Activated CD4-positive, alpha-beta T cell treated with anti-CD3 and anti-CD28 coated beads, Interleukin-2, amount 50 U/mL, for 48 hours (primary cell): ENCODE measurements at regions not wholly inside any gene's neighbourhood (a gene's known extent, or its start where the extent isn't known, plus 50 kb on each side); places are given as distances from the start of the nearest gene placed in this dataset.

ENCODE experiments used
- DNase-seq, 2 experiments: peaks; one replicate each; pipeline ENCODE4 v3.0.0-alpha.2; 2020

DNA sequence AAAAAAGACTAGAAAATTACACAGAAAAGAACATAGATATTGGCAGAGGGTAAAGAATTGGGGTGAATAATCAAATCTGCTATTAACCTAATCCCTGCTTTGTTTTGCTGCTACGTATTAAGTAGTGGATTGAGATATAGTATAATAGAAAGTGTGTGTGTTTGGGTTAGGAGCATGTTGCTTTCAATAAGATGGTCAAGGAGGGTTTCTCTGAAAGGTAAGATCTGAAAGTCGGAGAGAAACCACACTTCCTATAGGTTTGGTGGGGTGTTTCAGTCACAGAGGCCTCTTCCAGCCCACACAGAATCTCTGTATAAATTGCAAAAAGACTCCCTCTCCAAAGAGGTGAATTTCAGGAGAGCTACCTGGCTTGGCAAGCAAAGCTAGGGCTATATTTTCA lies 345.7 kb upstream of the SATB1 start:
- no peak for DNase-seq

DNA sequence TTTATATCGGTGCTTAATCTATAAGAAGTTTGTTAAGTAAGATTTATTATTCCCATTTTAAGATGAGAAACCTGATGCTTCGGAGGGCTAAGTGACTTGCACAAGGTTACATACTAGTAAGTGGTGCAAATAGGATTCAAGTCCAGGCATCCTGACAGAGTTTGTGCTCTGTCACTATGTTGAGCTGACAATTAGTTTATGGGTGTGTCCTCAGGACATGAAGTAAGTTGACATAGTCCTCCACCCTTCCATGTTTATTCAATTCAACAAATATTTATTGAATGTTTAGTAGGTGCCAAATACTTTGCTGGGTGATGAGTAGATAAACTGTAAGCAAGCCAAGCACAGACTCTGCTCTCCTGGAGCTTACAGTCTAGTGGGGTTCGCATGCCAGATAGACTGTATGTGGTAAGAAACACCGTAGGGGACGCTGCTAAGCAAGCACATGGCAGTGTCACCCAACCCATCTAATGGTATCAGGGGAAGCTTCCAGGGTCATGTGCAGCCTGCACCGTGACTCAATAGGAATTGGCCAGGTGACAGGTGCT lies 342.7 kb upstream of the SATB1 start:
- DNase-seq: no peak

- no peak for DNase-seq
Observed at GRCh38 chr3:18766974-18767373, 341.8 kb upstream of the SATB1 start.

DNA sequence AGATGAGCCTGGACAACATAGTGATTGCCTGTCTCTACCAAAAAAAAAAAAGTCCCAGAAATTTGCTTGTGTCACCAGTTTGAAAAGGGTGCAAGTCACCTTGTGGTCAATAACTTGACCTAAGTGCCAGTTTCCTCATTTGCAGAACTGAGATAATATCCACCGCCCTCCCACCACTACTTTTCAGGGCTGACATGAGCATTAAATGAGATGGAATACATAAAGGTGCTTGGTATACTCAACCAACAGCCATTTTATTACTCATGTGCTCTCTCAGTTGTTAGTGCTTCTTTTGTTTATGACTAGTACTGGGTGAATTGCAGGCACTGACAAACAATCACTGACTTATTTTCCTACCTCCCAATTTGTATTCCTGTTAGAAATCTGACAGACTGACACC lies 340.5 kb upstream of the SATB1 start:
- DNase-seq: no peak

GRCh38 chr3:18765161-18765560 lies 340.0 kb upstream of the SATB1 start:
- no peak for DNase-seq

DNA sequence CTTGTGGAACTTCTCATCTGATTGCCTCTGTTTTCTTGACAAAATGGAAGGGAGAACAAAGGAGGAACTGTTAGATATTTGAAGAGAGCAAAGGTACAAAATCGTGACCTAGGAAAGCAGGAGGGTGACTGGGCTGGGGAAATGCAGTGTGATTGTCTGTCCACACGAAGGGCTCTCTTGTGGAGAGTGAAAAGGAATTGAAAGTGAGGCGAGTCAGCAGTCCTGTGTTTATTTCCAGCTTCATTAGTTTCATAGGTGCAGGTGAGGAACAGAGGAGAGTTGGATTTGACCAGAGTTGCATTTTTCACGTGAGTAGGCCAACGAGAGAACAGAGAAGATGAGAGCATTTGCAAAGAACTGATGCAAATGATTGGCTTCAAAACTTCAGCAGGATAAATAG lies 336.4 kb upstream of the SATB1 start:
- no peak for DNase-seq

GRCh38 chr3:18758047-18758704 lies 333.0 kb upstream of the SATB1 start:
- no peak for DNase-seq

- no peak for DNase-seq
Observed at GRCh38 chr3:18757476-18757875, 332.3 kb upstream of the SATB1 start.

- DNase-seq: no peak
Observed at GRCh38 chr3:18752273-18752934, 327.3 kb upstream of the SATB1 start.

GRCh38 chr3:18751514-18751913 lies 326.4 kb upstream of the SATB1 start:
- DNase-seq: no peak

DNA sequence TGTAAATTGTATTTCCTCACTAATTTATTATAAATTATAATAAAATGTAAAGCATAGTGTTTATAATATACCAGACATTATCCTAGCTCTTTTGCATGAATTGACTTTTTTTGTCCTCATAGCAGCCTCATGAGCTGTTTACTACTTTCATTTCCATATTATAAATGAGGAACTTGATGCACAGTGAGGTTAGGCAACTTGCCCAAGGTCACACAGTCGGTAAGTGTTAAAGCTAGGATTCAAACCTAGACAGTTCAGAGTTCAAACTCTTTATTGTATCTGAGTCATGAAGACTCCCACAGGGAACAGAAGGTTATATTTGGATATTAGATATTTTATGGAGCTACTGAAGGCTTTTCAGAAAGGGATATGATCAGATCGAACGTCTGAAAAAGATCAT lies 322.2 kb upstream of the SATB1 start:
- no peak for DNase-seq

- DNase-seq: no peak
Observed at GRCh38 chr3:18745472-18745871, 320.3 kb upstream of the SATB1 start.

- no peak for DNase-seq
Observed at GRCh38 chr3:18744472-18744871, 319.3 kb upstream of the SATB1 start.

DNA sequence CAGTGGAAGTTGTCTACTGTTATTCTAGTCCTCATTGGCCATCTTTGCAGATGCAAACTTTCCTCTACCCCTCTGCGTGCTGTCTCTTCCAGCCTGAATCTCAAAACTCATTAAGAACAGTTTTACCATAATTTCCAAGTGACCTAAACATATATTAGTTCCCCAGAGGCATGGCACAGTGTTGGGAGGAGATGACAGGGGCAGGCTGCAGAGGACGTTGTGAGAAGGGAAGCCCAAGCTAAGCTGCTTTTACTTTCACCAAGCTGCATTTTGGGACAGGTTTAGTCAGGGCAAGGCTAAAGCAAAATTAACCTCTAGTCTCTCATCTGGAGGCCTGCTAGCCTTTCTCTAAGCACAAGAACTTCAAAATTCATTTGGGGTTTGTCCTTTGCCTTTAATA lies 318.6 kb upstream of the SATB1 start:
- DNase-seq: no peak

DNA sequence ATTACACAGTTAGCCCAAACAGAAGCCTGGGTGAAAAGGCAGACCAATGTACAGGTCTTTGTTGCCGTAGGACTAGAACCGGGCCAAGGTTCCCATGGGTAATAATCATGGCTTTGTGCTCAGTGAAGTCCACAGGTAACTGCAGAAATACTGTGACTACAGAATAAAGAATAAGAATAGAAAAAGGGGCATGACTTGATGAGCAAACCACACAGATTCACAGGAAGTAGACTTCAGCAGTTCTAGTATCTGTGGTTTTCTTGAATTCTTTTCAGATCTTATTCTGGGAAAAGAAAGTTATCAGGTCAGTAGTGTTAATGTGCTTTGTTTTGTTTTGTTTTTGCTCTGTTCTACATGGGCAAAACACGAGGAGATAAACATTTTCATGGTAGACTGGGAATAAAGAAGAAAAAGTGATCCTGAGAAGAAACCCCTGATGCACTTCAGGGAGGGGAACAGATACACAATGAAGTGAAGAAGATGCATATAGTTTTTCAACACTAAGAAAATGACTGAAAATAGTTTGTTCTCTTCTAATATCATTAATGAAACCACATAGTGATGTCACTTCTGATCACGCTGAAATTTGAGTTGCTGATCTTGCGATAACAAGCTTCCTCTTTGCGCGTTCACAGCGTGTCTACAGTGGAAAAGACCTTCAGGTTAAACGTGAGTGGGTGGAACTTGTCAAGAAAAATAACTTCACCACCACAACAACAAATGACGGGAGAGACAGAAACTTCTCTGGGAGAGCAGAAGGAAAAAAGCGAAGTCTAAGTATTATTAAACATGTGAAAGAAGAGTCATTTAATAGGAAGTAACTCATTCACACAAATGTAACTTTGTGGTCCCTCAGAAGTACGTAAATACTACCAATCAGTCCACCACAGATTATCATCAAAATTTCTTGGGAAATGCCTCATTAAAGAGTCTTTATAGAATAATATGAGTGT lies 315.8 kb upstream of the SATB1 start:
- DNase-seq: peak; percentile 45 to 63

DNA sequence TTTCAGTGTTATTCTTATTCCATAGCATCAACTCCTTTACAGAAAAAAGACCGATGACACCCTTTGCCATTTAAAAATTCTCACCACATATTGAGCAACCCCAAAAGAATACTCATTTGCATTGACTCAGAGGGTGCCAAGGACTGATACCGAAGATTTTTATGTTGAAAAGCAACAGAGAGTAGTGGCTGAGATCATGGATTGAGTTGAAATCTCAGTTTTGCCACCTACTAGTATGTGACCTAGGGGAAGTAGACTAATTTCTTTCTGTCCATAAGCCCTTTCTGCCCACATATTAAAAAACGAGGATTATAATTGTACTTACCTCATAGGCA lies 313.9 kb upstream of the SATB1 start:
- no peak for DNase-seq

- no peak for DNase-seq
Observed at GRCh38 chr3:18738393-18739098, 313.4 kb upstream of the SATB1 start.

- no peak for DNase-seq
Observed at GRCh38 chr3:18735005-18735404, 309.9 kb upstream of the SATB1 start.

- no peak for DNase-seq
Observed at GRCh38 chr3:18734309-18734708, 309.2 kb upstream of the SATB1 start.

- no peak for DNase-seq
Observed at GRCh38 chr3:18732474-18732873, 307.3 kb upstream of the SATB1 start.

GRCh38 chr3:18730491-18730890 lies 305.4 kb upstream of the SATB1 start:
- no peak for DNase-seq

GRCh38 chr3:18729671-18730070 lies 304.5 kb upstream of the SATB1 start:
- DNase-seq: no peak
